WERI-Rb-1 (cell line): ENCODE measurements at regions not wholly inside any gene's neighbourhood (a gene's known extent, or its start where the extent isn't known, plus 50 kb on each side); places are given as distances from the start of the nearest gene placed in this dataset.

ENCODE experiments used
- DNase-seq: peaks from one replicate; pipeline ENCODE4 v3.0.0-alpha.2; 2020
- H3K27ac ChIP-seq: fragments of 250-450 bp; sonication (Bioruptor Pico); 2 replicates; pipeline ENCODE4 v1.5.1; 2020; ENCODE audit warnings: mild to moderate bottlenecking, moderate library complexity
- H3K27me3 ChIP-seq: fragments of 250-450 bp; sonication (Bioruptor Pico); 2 replicates; pipeline ENCODE4 v1.5.1; 2021; ENCODE audit warnings: mild to moderate bottlenecking, low read depth, moderate library complexity; ENCODE audit not compliant: insufficient read depth, severe bottlenecking
- H3K36me3 ChIP-seq: fragments of 250-450 bp; sonication (Bioruptor Pico); 2 replicates; pipeline ENCODE4 v1.5.1; 2020; ENCODE audit warnings: mild to moderate bottlenecking, moderate library complexity
- H3K4me3 ChIP-seq: 2 replicates; pipeline ENCODE4 v1.5.1; 2011; ENCODE audit warnings: low read depth, mild to moderate bottlenecking, control low read depth, low read length
- H3K9me3 ChIP-seq: fragments of 250-450 bp; sonication (Bioruptor Pico); 2 replicates; pipeline ENCODE4 v1.5.1; 2021; ENCODE audit warnings: mild to moderate bottlenecking, moderate library complexity; ENCODE audit not compliant: severe bottlenecking
- CTCF ChIP-seq: IDR thresholded peaks from 2 replicates; pipeline ENCODE4 v1.5.1; 2011; ENCODE audit warnings: low read depth, mild to moderate bottlenecking, control low read depth, inconsistent platforms, low read length

GRCh38 chr18:44370861-44371260 is 309.8 kb upstream of the SETBP1 start:
- Histone ChIP-seq H3K9me3 (no peaks in the 10 kb centered on the region), H3K4me3 (no peak overlapping the region), H3K36me3 (no peaks in the 10 kb centered on the region), H3K27me3 (peaks cover 32% of the 10 kb centered on the region), H3K27ac (no peak overlapping the region)
- TF ChIP-seq CTCF, result no peak
- DNase-seq, result no peak

- TF ChIP-seq CTCF, result no peak
- no peak overlapping the region for H3K27ac ChIP-seq
- H3K9me3 ChIP-seq, result no peaks in the 10 kb centered on the region
These were observed 305.7 kb upstream of the SETBP1 start for GRCh38 chr18:44374966-44375365.

GRCh38 chr18:44386401-44386800 is 294.3 kb upstream of the SETBP1 start:
- no peak overlapping the region for H3K4me3 ChIP-seq
- no peak for DNase-seq
- H3K27me3 ChIP-seq, result peaks cover 50% of the 10 kb centered on the region
- H3K9me3 ChIP-seq, result no peaks in the 10 kb centered on the region
- no peak overlapping the region for H3K27ac ChIP-seq
- TF ChIP-seq CTCF, result no peak
- no peaks in the 10 kb centered on the region for H3K36me3 ChIP-seq

More at GRCh38 chr18:44374966-44375365, 305.7 kb upstream of the SETBP1 start:
- Histone ChIP-seq H3K4me3 (no peak overlapping the region), H3K27me3 (peaks cover 35% of the 10 kb centered on the region), H3K36me3 (no peaks in the 10 kb centered on the region)
- no peak for DNase-seq

GRCh38 chr18:44388329-44388728 is 292.4 kb upstream of the SETBP1 start:
- Histone ChIP-seq H3K4me3 (no peak overlapping the region), H3K27me3 (peaks cover 47% of the 10 kb centered on the region), H3K9me3 (no peaks in the 10 kb centered on the region), H3K27ac (no peak overlapping the region), H3K36me3 (no peaks in the 10 kb centered on the region)
- TF ChIP-seq CTCF, result no peak
- DNase-seq, result no peak

- Histone ChIP-seq H3K9me3 (no peaks in the 10 kb centered on the region), H3K36me3 (no peaks in the 10 kb centered on the region), H3K4me3 (no peak overlapping the region), H3K27ac (no peak overlapping the region), H3K27me3 (peaks cover 34% of the 10 kb centered on the region)
- no peak for DNase-seq
- TF ChIP-seq CTCF, result no peak
These were observed 287.8 kb upstream of the SETBP1 start for GRCh38 chr18:44392933-44393332.

GRCh38 chr18:44393406-44393805 is 287.3 kb upstream of the SETBP1 start:
- no peaks in the 10 kb centered on the region for H3K9me3 ChIP-seq
- no peak overlapping the region for H3K27ac ChIP-seq
- no peak for DNase-seq
- TF ChIP-seq CTCF, result no peak
- H3K36me3 ChIP-seq, result no peaks in the 10 kb centered on the region
- H3K27me3 ChIP-seq, result peaks cover 34% of the 10 kb centered on the region
- H3K4me3 ChIP-seq, result no peak overlapping the region
